GM21576 (cell line): ENCODE measurements at regions not wholly inside any gene's neighbourhood (a gene's known extent, or its start where the extent isn't known, plus 50 kb on each side); places are given as distances from the start of the nearest gene placed in this dataset.
"Not testable (repeated sequence)": the region's sequence is repeated elsewhere in the genome, so short reads cannot be mapped to it uniquely, and the experiment has no call there.

Experiments
- ATAC-seq: cut with Tn5 transposase; IDR thresholded peaks from one replicate; pipeline ENCODE4 v1.9.1; 2021; ENCODE audit warnings: mild to moderate bottlenecking, moderate library complexity; ENCODE audit not compliant: unreplicated experiment

- no peak for ATAC-seq
Measured at GRCh38 chr6:99143108-99143861, 195.5 kb upstream of the FBXL4 start.

GRCh38 chr6:99141906-99142305, 194.2 kb upstream of the FBXL4 start:
- not testable (repeated sequence) for ATAC-seq

- ATAC-seq: no peak
Measured at GRCh38 chr6:99138445-99138844, 190.7 kb upstream of the FBXL4 start.

- ATAC-seq: no peak
Measured at GRCh38 chr6:99137314-99137713, 189.6 kb upstream of the FBXL4 start.

GRCh38 chr6:99136488-99136887, 188.7 kb upstream of the FBXL4 start:
- ATAC-seq: no peak

- no peak for ATAC-seq
Measured at GRCh38 chr6:99132026-99132635, 184.4 kb upstream of the FBXL4 start.

- no peak for ATAC-seq
Measured at GRCh38 chr6:99130897-99131873, 183.4 kb upstream of the FBXL4 start.

- no peak for ATAC-seq
Measured at GRCh38 chr6:99129835-99130234, 182.1 kb upstream of the FBXL4 start.

- no peak for ATAC-seq
Measured at GRCh38 chr6:99121748-99122147, 174.0 kb upstream of the FBXL4 start.

GRCh38 chr6:99120641-99121040, 172.9 kb upstream of the FBXL4 start:
- ATAC-seq: no peak

GRCh38 chr6:99119109-99120031, 171.6 kb upstream of the FBXL4 start:
- peak; percentile 75 for ATAC-seq

GRCh38 chr6:99114769-99115406, 167.1 kb upstream of the FBXL4 start:
- no peak for ATAC-seq

- no peak for ATAC-seq
Measured at GRCh38 chr6:99111590-99111989, 163.8 kb upstream of the FBXL4 start.

GRCh38 chr6:99110029-99110428, 162.3 kb upstream of the FBXL4 start:
- ATAC-seq: no peak

- ATAC-seq: no peak
Measured at GRCh38 chr6:99104218-99104617, 156.5 kb upstream of the FBXL4 start.

GRCh38 chr6:99099243-99099642, 151.5 kb upstream of the FBXL4 start:
- no peak for ATAC-seq

- no peak for ATAC-seq
Measured at GRCh38 chr6:99096170-99096569, 148.4 kb upstream of the FBXL4 start.

- peak; percentile 36 for ATAC-seq
Measured at GRCh38 chr6:99093456-99094190, 145.9 kb upstream of the FBXL4 start.

GRCh38 chr6:99092461-99092860, 144.7 kb upstream of the FBXL4 start:
- ATAC-seq: no peak
